Liver (tissue), 7 donors: ENCODE measurements at regions not wholly inside any gene's neighbourhood (a gene's known extent, or its start where the extent isn't known, plus 50 kb on each side); places are given as distances from the start of the nearest gene placed in this dataset.

Source experiments
- DNase-seq: peaks from one replicate; pipeline ENCODE4 v3.0.0-alpha.2; 2017; ENCODE audit warnings: low spot score
- H3K27ac ChIP-seq, 2 donors: one replicate each; pipeline ENCODE4 v1.7.0; 2013; ENCODE audit warnings: inconsistent platforms in 2 of 2, low read length in 2 of 2, control low read depth in 1 of 2, low read depth in 1 of 2, mild to moderate bottlenecking in 1 of 2
- H3K27me3 ChIP-seq, 4 donors: one replicate each; pipeline versions ENCODE4 v1.6.1 to v1.7.0; 2013; ENCODE audit warnings: low read length in 3 of 4, inconsistent platforms in 1 of 4, mild to moderate bottlenecking in 1 of 4, moderate library complexity in 1 of 4; ENCODE audit not compliant: control insufficient read depth in 4 of 4, insufficient read depth in 4 of 4
- H3K36me3 ChIP-seq, 4 donors: one replicate each; pipeline versions ENCODE4 v1.6.1 to v1.7.0; 2013; ENCODE audit warnings: low read length in 3 of 4, mild to moderate bottlenecking in 3 of 4, low read depth in 1 of 4, moderate library complexity in 1 of 4; ENCODE audit not compliant: control insufficient read depth in 4 of 4, insufficient read depth in 3 of 4
- H3K4me1 ChIP-seq, 4 donors: one replicate each; pipeline versions ENCODE4 v1.6.1 to v1.7.0; 2013; ENCODE audit warnings: low read length in 3 of 4, mild to moderate bottlenecking in 3 of 4, moderate library complexity in 1 of 4; ENCODE audit not compliant: control insufficient read depth in 4 of 4, insufficient read depth in 4 of 4
- H3K4me3 ChIP-seq, 3 donors: one replicate each; pipeline versions ENCODE4 v1.6.1 to v1.7.0; 2013; ENCODE audit warnings: low read length in 3 of 3, control low read depth in 1 of 3, low read depth in 1 of 3, mild to moderate bottlenecking in 1 of 3
- H3K9ac ChIP-seq, 2 donors: one replicate each; pipeline ENCODE4 v1.7.0; 2013; ENCODE audit warnings: low read length in 2 of 2, mild to moderate bottlenecking in 2 of 2, moderate library complexity in 2 of 2, control low read depth in 1 of 2, low read depth in 1 of 2
- H3K9me3 ChIP-seq, 4 donors: one replicate each; pipeline versions ENCODE4 v1.6.1 to v1.7.0; 2013; ENCODE audit warnings: low read length in 3 of 4; ENCODE audit not compliant: control insufficient read depth in 4 of 4
- EGR1 ChIP-seq, 2 donors: IDR thresholded peaks; 2 replicates each; pipeline ENCODE4 v1.6.1; 2016 to 2018; ENCODE audit warnings: antibody characterized with exemption in 2 of 2, low read depth in 2 of 2
- FOXA1 ChIP-seq: IDR thresholded peaks from 2 replicates; pipeline ENCODE4 v1.6.1; 2016; ENCODE audit warnings: antibody characterized with exemption
- FOXA2 ChIP-seq: IDR thresholded peaks from 2 replicates; pipeline ENCODE4 v1.6.1; 2016; ENCODE audit warnings: antibody characterized with exemption
- GABPA ChIP-seq, 2 donors: IDR thresholded peaks in 1 of 2; conservative IDR thresholded peaks in 1 of 2; 2 replicates each; pipeline ENCODE4 v1.6.1; 2016; ENCODE audit warnings: antibody characterized with exemption in 2 of 2, mild to moderate bottlenecking in 1 of 2, moderate library complexity in 1 of 2
- HNF4A ChIP-seq, 2 donors: conservative IDR thresholded peaks; 2 replicates each; pipeline ENCODE4 v1.6.1; 2016; ENCODE audit warnings: antibody characterized with exemption in 2 of 2, mild to moderate bottlenecking in 2 of 2
- HNF4G ChIP-seq: IDR thresholded peaks from 2 replicates; pipeline ENCODE4 v1.6.1; 2016; ENCODE audit warnings: antibody characterized with exemption
- JUND ChIP-seq, 2 donors: IDR thresholded peaks; 2 replicates each; pipeline ENCODE4 v1.6.1; 2016; ENCODE audit warnings: antibody characterized with exemption in 2 of 2
- NR2F2 ChIP-seq: IDR thresholded peaks from 2 replicates; pipeline ENCODE4 v1.6.1; 2016; ENCODE audit warnings: antibody characterized with exemption
- RAD21 ChIP-seq, 2 donors: IDR thresholded peaks; 2 replicates each; pipeline ENCODE4 v1.6.1; 2016; ENCODE audit warnings: antibody characterized with exemption in 2 of 2, mild to moderate bottlenecking in 2 of 2
- REST ChIP-seq: IDR thresholded peaks from 2 replicates; pipeline ENCODE4 v1.6.1; 2016; ENCODE audit warnings: antibody characterized with exemption, mild to moderate bottlenecking
- RXRA ChIP-seq, 2 donors: IDR thresholded peaks; 2 replicates each; pipeline ENCODE4 v1.6.1; 2017 to 2018; ENCODE audit warnings: antibody characterized with exemption in 2 of 2, mild to moderate bottlenecking in 1 of 2
- TAF1 ChIP-seq: conservative IDR thresholded peaks from 2 replicates; pipeline ENCODE4 v1.6.1; 2016; ENCODE audit warnings: antibody characterized with exemption, mild to moderate bottlenecking
- YY1 ChIP-seq: IDR thresholded peaks from 2 replicates; pipeline ENCODE4 v1.6.1; 2016; ENCODE audit warnings: antibody characterized with exemption, mild to moderate bottlenecking
- ZBTB33 ChIP-seq: IDR thresholded peaks from 2 replicates; pipeline ENCODE4 v1.6.1; 2016; ENCODE audit warnings: antibody characterized with exemption
- WGBS: extraction: QIAGEN DNeasy Blood & Tissue Kit; methylation state at CpG from one replicate; pipeline ENCODE4 v1.1.7; 2013; 5-methylcytosine and 5-hydroxymethylcytosine counted together
- TF ChIP-seq, protein P1 (sequence below): IDR thresholded peaks from 2 replicates; pipeline ENCODE4 v1.6.1; 2016; ENCODE audit warnings: antibody characterized with exemption
- TF ChIP-seq, protein P2 (sequence below): IDR thresholded peaks from 2 replicates; pipeline ENCODE4 v1.6.1; 2016; ENCODE audit warnings: antibody characterized with exemption
- donor health status: healthy.
- donor health status: healthy.
- donor health status: healthy.
- donor health status: healthy.

DNA sequence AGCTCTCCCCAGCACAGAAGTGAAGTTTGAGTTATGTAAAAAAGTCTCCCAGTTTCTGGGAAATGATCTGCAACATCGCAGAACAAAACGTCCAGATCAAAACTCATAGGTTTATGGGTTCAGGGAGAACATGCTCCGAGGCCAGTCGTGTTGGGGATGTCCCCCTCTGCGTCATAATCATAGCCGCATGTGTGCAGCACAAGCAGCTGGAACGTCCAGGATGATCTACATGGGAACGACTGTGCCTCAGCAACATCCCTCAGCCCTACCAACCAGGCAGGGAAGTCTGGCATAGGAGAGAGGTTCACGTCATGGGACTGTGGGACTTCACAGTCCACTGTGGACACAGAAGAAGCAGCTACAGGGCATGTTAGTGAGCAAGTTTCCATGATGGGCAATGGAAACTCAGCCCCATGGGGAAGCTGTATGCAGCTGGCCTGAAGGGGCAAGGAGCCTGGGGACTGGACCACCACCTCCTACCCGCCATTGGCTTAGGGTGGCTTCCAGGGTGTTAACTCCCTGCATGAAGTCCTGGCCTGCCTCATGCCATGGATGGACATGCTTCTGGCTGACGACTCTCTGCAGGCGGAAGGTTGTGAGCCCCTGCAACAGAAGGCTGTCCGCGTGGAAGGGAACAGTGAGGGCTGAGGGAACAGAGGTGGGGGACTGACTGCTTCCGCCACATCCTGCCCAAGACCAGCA, 96.9 kb downstream of the COPS8 start:
- TF ChIP-seq GABPA (IDR thresholded peaks at IDR 0.05 in 1 of 2, conservative IDR thresholded peaks at IDR 0.05 in 1 of 2) (no peak), RXRA (IDR thresholded peaks at IDR 0.05) (no peak), NR2F2 (no peak), YY1 (no peak), HNF4G (no peak), EGR1 (IDR thresholded peaks at IDR 0.05; ENCODE audit: low read depth in 2 of 2) (no peak)
- TF ChIP-seq, protein P1, sequence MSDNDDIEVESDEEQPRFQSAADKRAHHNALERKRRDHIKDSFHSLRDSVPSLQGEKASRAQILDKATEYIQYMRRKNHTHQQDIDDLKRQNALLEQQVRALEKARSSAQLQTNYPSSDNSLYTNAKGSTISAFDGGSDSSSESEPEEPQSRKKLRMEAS: no peak
- H3K27ac ChIP-seq: no peak overlapping the region

GRCh38 chr2:237184192-237184918, 98.7 kb downstream of the COPS8 start:
- WGBS: 80% methylated on average over 14 of the region's 14 CpGs
- Histone ChIP-seq H3K4me1 (no peaks in the 10 kb centered on the region), H3K9me3 (no peaks in the 10 kb centered on the region), H3K27me3 (peaks cover 0 to 6% (median 0%) of the 10 kb centered on the region in 4 donors), H3K27ac (no peak overlapping the region), H3K4me3 (no peak overlapping the region), H3K9ac (no peak overlapping the region), H3K36me3 (no peaks in the 10 kb centered on the region)
- DNase-seq: no peak
- TF ChIP-seq FOXA2: no peak
- TF ChIP-seq JUND (IDR thresholded peaks at IDR 0.05): no peak
- TF ChIP-seq FOXA1: no peak
- no peak for TF ChIP-seq HNF4A (conservative IDR thresholded peaks at IDR 0.05)
- no peak for TF ChIP-seq RAD21 (IDR thresholded peaks at IDR 0.05)
- no peak for TF ChIP-seq HNF4G
- TF ChIP-seq, protein P2, sequence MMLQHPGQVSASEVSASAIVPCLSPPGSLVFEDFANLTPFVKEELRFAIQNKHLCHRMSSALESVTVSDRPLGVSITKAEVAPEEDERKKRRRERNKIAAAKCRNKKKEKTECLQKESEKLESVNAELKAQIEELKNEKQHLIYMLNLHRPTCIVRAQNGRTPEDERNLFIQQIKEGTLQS: no peak
- no peak for TF ChIP-seq NR2F2
- TF ChIP-seq, protein P1: no peak
- TF ChIP-seq TAF1: no peak
- no peak for TF ChIP-seq REST
- TF ChIP-seq RXRA (IDR thresholded peaks at IDR 0.05): no peak
- no peak for TF ChIP-seq GABPA (IDR thresholded peaks at IDR 0.05 in 1 of 2, conservative IDR thresholded peaks at IDR 0.05 in 1 of 2)
- TF ChIP-seq ZBTB33: no peak

More for the DNA sequence above, 96.9 kb downstream of the COPS8 start:
- Histone ChIP-seq H3K4me3 (no peak overlapping the region), H3K36me3 (no peaks in the 10 kb centered on the region), H3K9me3 (no peaks in the 10 kb centered on the region), H3K4me1 (no peaks in the 10 kb centered on the region), H3K27me3 (peaks cover 0 to 6% (median 0%) of the 10 kb centered on the region in 4 donors), H3K9ac (no peak overlapping the region)
- 82% methylated on average over 15 of the region's 15 CpGs for WGBS
- DNase-seq: no peak
